ENCODE measurements at regions not wholly inside any gene's neighbourhood (a gene's known extent, or its start where the extent isn't known, plus 50 kb on each side); places are given as distances from the start of the nearest gene placed in this dataset.

DNA sequence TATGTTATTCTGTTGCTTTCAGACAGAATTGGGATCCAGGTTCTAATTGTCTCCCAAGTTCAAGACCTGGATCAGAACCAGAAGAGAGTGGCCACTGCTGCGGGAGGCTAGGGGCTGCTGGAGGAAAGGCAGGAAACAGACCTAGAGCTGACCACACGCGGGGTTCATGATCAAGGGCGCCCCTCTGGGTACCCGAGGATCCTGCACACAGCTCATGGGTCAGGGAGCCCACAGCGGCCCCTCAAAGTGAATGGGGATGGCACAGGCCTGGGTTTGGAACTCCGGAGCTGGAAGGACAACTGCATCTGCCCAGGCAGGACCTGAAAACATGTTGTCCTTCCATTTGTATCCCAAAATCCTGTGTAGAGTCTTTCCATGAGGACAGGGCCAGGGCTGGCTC, 107.0 kb downstream of the RMI2 start:
- FAIRE-seq (no peak), DNase-seq (ENCODE audit: low read depth, low spot score) (no peak)
- H3K9me1 ChIP-seq (replicated peaks; ENCODE audit: control insufficient read depth, extremely low read depth, insufficient read depth, low read length) = no peaks in the 10 kb centered on the region
- intact Hi-C loops (cut with micrococcal nuclease) = no loop called here
- H3K27ac ChIP-seq (ENCODE audit: insufficient read depth, low read depth, low read length) = no peak overlapping the region
- BruUV-seq (replicated peaks) = no TSS peak
- H3K36me3 ChIP-seq (ENCODE audit: control insufficient read depth in 2 of 2, extremely low read depth in 1 of 2, insufficient read depth in 2 of 2, low read length in 2 of 2) = no peaks in the 10 kb centered on the region
- no peak overlapping the region for H3K4me2 ChIP-seq (ENCODE audit: insufficient read depth, low read length)
- no peaks in the 10 kb centered on the region for H3K9me3 ChIP-seq (replicated peaks; ENCODE audit: control insufficient read depth, insufficient read depth, low read length)
- H3K4me3 ChIP-seq (replicated peaks in 1 of 3; ENCODE audit: insufficient read depth in 1 of 3, low read depth in 1 of 3, low read length in 3 of 3) = no peak overlapping the region
- no peak overlapping the region for H2AFZ ChIP-seq (ENCODE audit: low read depth, low read length)
- H4K20me1 ChIP-seq (replicated peaks; ENCODE audit: control insufficient read depth, extremely low read depth, insufficient read depth, low read length) = no peaks in the 10 kb centered on the region
- POLR2A ChIA-PET = no interaction called here
- no peaks in the 10 kb centered on the region for H3K27me3 ChIP-seq (ENCODE audit: control insufficient read depth in 2 of 2, insufficient read depth in 2 of 2, low read length in 2 of 2)
- H3K79me2 ChIP-seq (ENCODE audit: control insufficient read depth, insufficient read depth, low read length) = no peaks in the 10 kb centered on the region
- TF ChIP-seq POLR2A (IDR thresholded peaks at IDR 0.05; ENCODE audit: low read depth, low read length) (no peak), POLR2AphosphoS5 (IDR thresholded peaks at IDR 0.05; ENCODE audit: insufficient read depth, low read depth, low read length) (no peak), FOS (IDR thresholded peaks at IDR 0.05; ENCODE audit: borderline replicate concordance, insufficient read depth, low read length) (no peak), EZH2 (IDR thresholded peaks at IDR 0.05; ENCODE audit: borderline replicate concordance, low read depth, low read length, severe bottlenecking) (no peak), JUN (IDR thresholded peaks at IDR 0.05; ENCODE audit: borderline replicate concordance, insufficient read depth, insufficient read length, low read depth) (no peak), MYC (IDR thresholded peaks at IDR 0.05; ENCODE audit: low read depth, low read length) (no peak), GATA2 (IDR thresholded peaks at IDR 0.05; ENCODE audit: insufficient read depth, insufficient read length, low read depth, low read length) (no peak)
- TF ChIP-seq, protein P1, sequence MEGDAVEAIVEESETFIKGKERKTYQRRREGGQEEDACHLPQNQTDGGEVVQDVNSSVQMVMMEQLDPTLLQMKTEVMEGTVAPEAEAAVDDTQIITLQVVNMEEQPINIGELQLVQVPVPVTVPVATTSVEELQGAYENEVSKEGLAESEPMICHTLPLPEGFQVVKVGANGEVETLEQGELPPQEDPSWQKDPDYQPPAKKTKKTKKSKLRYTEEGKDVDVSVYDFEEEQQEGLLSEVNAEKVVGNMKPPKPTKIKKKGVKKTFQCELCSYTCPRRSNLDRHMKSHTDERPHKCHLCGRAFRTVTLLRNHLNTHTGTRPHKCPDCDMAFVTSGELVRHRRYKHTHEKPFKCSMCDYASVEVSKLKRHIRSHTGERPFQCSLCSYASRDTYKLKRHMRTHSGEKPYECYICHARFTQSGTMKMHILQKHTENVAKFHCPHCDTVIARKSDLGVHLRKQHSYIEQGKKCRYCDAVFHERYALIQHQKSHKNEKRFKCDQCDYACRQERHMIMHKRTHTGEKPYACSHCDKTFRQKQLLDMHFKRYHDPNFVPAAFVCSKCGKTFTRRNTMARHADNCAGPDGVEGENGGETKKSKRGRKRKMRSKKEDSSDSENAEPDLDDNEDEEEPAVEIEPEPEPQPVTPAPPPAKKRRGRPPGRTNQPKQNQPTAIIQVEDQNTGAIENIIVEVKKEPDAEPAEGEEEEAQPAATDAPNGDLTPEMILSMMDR (IDR thresholded peaks at IDR 0.05; ENCODE audit: extremely low read depth in 1 of 2, insufficient read depth in 1 of 2, low read depth in 1 of 2, low read length in 2 of 2) = no peak
- TF ChIP-seq, protein P2, sequence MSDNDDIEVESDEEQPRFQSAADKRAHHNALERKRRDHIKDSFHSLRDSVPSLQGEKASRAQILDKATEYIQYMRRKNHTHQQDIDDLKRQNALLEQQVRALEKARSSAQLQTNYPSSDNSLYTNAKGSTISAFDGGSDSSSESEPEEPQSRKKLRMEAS (IDR thresholded peaks at IDR 0.05; ENCODE audit: insufficient read depth, insufficient read length) = no peak
- H3K9ac ChIP-seq (replicated peaks; ENCODE audit: extremely low read depth, insufficient read depth, low read length) = no peak overlapping the region
- dilution Hi-C loops (cut with MboI; ENCODE audit: extremely low pct_ligation_motif_present, low sequenced_read_pairs) = no loop called here
- CTCF ChIA-PET = no interaction called here
- no peaks in the 10 kb centered on the region for H3K4me1 ChIP-seq (ENCODE audit: control insufficient read depth, extremely low read depth, insufficient read depth, low read length)
